Choroid plexus epithelial cell (primary cell): ENCODE measurements at regions not wholly inside any gene's neighbourhood (a gene's known extent, or its start where the extent isn't known, plus 50 kb on each side); places are given as distances from the start of the nearest gene placed in this dataset.
A peak's percentile ranks its signal among the peaks of the same experiment; 100 is the strongest.

ENCODE experiments used
- DNase-seq: peaks from one replicate; pipeline ENCODE4 v3.0.0-alpha.2; 2010; ENCODE audit warnings: low read depth
- H3K4me3 ChIP-seq: 2 replicates; pipeline ENCODE4 v1.5.1; 2011; ENCODE audit warnings: low read depth, mild to moderate bottlenecking, control low read depth, low read length, moderate library complexity
- TF ChIP-seq, protein P1 (sequence below): conservative IDR thresholded peaks from 2 replicates; pipeline ENCODE4 v1.5.1; 2011; ENCODE audit warnings: low read depth, mild to moderate bottlenecking, control low read depth, inconsistent platforms, low read length, moderate library complexity

DNA sequence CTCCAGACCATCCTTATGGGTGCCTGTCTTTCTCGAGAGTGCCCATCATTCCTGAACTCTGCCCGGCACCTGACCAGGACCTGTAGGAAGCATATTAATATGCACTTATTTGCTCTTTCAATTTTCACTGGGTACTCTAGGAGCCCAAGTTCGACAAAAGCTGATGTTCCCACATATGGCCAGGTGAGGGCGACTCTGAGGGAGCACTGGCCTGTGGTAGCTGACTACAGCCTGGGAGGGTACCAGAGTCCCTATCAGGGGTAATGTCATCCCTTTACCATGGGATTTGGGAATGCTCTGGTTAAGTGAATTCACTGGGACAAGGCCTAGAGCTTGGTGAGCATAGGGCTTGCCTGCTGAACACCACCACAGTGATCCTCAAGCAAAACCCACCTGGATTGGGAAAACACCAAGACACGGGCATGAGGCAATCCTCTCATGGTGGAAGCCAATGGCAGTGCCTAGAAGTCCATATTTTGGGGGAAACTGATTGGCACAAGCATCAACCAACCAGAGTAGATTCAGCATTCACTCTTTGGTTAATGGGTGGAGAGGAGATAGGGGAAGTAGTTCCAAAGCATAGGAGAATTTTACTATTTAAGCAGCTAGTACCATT, 112.2 kb downstream of the MTX3 start:
- no peak for DNase-seq
- TF ChIP-seq, protein P1, sequence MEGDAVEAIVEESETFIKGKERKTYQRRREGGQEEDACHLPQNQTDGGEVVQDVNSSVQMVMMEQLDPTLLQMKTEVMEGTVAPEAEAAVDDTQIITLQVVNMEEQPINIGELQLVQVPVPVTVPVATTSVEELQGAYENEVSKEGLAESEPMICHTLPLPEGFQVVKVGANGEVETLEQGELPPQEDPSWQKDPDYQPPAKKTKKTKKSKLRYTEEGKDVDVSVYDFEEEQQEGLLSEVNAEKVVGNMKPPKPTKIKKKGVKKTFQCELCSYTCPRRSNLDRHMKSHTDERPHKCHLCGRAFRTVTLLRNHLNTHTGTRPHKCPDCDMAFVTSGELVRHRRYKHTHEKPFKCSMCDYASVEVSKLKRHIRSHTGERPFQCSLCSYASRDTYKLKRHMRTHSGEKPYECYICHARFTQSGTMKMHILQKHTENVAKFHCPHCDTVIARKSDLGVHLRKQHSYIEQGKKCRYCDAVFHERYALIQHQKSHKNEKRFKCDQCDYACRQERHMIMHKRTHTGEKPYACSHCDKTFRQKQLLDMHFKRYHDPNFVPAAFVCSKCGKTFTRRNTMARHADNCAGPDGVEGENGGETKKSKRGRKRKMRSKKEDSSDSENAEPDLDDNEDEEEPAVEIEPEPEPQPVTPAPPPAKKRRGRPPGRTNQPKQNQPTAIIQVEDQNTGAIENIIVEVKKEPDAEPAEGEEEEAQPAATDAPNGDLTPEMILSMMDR = peak; percentile 49
- H3K4me3 ChIP-seq = no peak overlapping the region

DNA sequence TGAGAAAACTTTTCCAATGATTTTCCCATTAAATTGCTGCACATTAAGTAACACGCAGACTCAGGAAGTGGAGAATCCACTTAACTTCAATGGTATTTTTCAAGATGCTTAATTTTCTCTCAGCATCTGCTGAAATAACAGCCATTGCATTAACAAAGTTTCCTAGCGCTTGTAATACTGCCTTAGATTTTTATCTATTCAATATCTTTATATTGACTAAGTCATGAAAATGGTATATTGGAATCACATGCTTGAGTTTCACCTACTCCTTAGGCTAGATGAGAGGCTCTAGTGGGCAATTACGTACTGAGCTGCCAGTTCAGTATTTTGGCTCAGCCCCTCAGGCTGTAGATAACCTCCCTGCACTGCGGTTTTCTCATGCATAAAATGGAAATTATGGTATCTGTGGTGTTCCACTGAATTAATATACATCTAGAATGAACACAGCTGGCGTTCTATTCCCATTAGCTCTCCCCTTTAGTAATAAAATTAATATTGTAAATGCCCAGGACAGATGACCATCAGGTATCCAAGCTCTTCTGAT, 112.9 kb downstream of the MTX3 start:
- no peak for DNase-seq
- TF ChIP-seq, protein P1 = no peak
- H3K4me3 ChIP-seq = no peak overlapping the region

DNA sequence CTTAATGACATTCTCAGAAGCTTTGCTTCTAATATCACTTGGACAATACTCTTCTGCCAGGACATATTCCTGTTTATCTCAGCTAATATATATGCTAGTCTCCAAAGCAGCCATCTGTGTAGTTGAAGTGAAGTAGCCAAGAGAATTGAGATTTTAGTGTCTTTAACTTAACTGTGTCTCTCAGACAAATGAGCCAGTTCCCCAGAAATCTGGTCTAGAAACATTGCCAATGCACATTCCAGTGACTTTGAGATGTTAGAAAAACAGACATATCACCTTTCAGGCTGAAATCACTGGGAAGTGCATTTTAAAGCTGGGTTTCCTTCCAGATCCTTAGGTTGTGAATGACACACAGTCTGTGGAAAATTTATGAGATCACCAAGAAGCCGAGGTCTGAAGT, 114.6 kb downstream of the MTX3 start:
- TF ChIP-seq, protein P1 = no peak
- no peak overlapping the region for H3K4me3 ChIP-seq
- no peak for DNase-seq

DNA sequence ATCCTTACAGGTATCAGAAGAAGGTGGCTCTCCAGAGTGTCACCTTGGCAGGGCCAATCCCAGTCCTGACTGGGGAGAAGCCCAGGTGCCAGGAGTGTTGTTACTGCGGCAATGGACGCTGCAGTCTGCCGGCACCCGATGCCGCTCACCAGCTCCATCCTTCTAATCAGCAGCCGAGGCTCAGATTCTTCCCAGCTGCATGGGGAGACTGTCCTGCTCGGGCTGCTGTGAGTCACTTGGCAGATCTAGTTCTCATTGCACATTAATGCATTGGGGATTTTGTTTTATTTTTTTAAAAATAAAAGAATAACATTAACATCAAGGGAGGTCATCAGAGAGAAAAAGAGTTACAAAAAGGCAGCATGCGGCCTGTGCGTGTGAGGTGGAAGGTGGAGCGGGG, 115.8 kb downstream of the MTX3 start:
- TF ChIP-seq, protein P1 = no peak
- no peak overlapping the region for H3K4me3 ChIP-seq
- DNase-seq = no peak

DNA sequence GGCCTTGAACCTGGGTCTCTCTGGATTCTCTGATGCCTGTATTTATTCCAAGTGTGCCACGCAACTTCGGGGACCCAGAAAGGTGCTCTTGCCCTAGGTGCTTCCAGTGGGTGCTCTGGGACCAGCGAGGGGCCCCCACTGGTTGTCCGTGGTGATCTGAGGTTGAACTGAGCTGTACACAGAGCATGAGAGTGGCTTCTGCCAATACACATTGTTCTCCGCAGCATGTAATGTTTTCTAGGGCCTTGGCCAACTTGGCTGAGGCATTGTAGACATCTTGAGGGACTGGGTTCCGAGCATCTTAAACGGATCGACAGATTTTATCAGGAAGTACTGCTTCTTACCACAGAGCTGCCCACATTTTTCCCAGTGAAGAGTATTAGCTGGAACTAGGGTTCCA, 117.9 kb downstream of the MTX3 start:
- no peak overlapping the region for H3K4me3 ChIP-seq
- no peak for DNase-seq
- TF ChIP-seq, protein P1 = no peak

DNA sequence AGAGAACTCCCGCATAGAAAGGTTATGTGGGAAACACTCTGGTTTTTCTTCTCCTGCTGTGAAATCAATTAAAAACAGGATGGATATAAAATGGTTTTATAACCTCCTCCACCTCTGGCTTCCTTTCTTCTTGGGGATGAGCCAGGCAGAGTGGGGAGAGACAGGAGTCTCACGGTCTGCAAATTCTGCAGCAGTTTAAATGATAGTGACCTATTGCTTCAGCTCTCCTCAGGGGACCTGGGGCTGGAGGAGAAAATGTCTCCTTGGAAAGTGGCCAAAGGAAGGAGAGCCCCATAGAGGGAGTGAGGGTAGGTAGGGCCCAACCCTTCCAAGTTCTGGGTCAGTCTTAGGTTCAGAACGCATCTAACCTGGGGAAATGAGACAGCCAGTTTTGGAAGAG, 118.8 kb downstream of the MTX3 start:
- peak; percentile 40 for DNase-seq
- no peak overlapping the region for H3K4me3 ChIP-seq
- TF ChIP-seq, protein P1 = no peak
